Breast epithelium (tissue), 4 donors: ENCODE measurements at regions not wholly inside any gene's neighbourhood (a gene's known extent, or its start where the extent isn't known, plus 50 kb on each side); places are given as distances from the start of the nearest gene placed in this dataset.

Source experiments
- DNase-seq, 2 donors: peaks; one replicate each; pipeline ENCODE4 v3.0.0-alpha.2; 2019; ENCODE audit warnings: low spot score in 2 of 2
- H3K27ac ChIP-seq, 2 donors: fragments of 200-600 bp; sonication (generic) in 1 of 2; one replicate each; pipeline ENCODE4 v1.5.1; 2016 to 2019; ENCODE audit warnings: mild to moderate bottlenecking in 1 of 2
- H3K27me3 ChIP-seq, 2 donors: fragments of 200-600 bp; sonication (generic) in 1 of 2; one replicate each; pipeline versions ENCODE4 v1.5.1 to v1.6.0; 2017 to 2019; ENCODE audit warnings: control low read depth in 1 of 2, mild to moderate bottlenecking in 1 of 2
- H3K36me3 ChIP-seq: fragments of 200-600 bp; one replicate; pipeline ENCODE4 v1.5.1; 2019
- H3K4me1 ChIP-seq, 2 donors: fragments of 200-600 bp; sonication (generic); one replicate each; pipeline ENCODE4 v1.5.1; 2016 to 2019; ENCODE audit warnings: control low read depth in 1 of 2
- H3K4me3 ChIP-seq, 3 donors: fragments of 200-600 bp; sonication (generic); 1 replicate in 2 of 3; 2 replicates in 1 of 3; pipeline ENCODE4 v1.5.1; 2016 to 2019; ENCODE audit warnings: mild to moderate bottlenecking in 3 of 3, moderate library complexity in 2 of 3
- H3K9me3 ChIP-seq, 2 donors: fragments of 200-600 bp; sonication (generic) in 1 of 2; one replicate each; pipeline ENCODE4 v1.5.1; 2016 to 2019; ENCODE audit warnings: control low read depth in 1 of 2
- POLR2A ChIP-seq: fragments of 450-650 bp; IDR thresholded peaks from one replicate; pipeline ENCODE4 v1.6.1; 2016; ENCODE audit warnings: antibody characterized with exemption, mild to moderate bottlenecking, moderate library complexity
- POLR2AphosphoS5 ChIP-seq, 3 donors: sonication (generic); formaldehyde crosslinking; IDR thresholded peaks; one replicate each; pipeline ENCODE4 v1.6.1; 2017; ENCODE audit warnings: antibody characterized with exemption in 3 of 3
- intact Hi-C: fragments of 100-400 bp; cut with DNase I; formaldehyde crosslinking; loops from one replicate; pipeline ENCODE4 v1.15.1; 2023; ENCODE audit warnings: low total_unique reads
- TF ChIP-seq, protein P1 (sequence below), 3 donors: fragments of 450-650 bp; IDR thresholded peaks; one replicate each; pipeline ENCODE4 v1.5.1; 2016 to 2017; ENCODE audit warnings: antibody characterized with exemption in 3 of 3, mild to moderate bottlenecking in 3 of 3, moderate library complexity in 3 of 3

DNA sequence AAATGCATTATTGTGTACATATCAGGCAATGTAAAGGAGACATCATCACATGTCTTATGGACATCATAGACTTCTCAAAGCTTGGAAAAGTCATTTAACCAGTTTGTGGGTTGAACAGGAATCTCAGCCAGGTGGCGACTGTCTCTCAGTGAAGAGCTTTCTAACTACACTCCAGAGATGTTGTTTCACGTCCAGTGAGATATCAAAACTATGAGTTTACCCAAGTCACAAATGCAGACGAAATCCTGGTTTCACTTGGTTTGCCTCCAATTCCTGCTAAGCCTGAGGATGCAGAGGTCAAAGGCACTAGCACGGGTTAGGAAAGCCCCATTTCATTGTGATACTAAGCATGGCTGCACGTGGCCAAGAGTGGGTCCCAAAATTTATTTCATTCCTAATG is 384.5 kb upstream of the MEIS1 start:
- no peaks in the 10 kb centered on the region for H3K4me1 ChIP-seq
- no peaks in the 10 kb centered on the region for H3K36me3 ChIP-seq
- DNase-seq = no peak
- H3K9me3 ChIP-seq = no peaks in the 10 kb centered on the region
- no peak overlapping the region for H3K4me3 ChIP-seq
- no peaks in the 10 kb centered on the region for H3K27me3 ChIP-seq
- TF ChIP-seq POLR2AphosphoS5 (IDR thresholded peaks at IDR 0.05) = no peak
- H3K27ac ChIP-seq = no peak overlapping the region
- intact Hi-C loops = no loop called here

DNA sequence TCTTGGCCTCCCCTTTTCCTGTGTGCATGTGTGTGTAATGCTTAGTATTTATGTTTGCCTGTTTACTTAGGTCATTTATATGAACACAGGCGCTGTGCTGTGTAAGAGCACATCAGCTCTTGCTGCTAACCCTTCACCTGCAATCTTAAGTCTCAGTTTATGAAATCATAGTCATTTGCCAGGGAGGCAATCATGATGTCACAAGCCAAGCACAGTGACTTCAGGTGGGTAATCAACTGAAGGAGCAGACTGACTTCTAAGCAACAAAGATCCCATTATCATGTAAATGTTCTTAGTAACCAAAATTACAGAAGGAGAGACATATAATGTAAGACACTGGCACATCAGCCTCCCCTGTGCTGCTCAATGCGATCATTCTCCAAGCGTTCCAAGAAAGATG is 386.3 kb upstream of the MEIS1 start:
- Histone ChIP-seq H3K4me3 (no peak overlapping the region), H3K36me3 (no peaks in the 10 kb centered on the region), H3K27ac (no peak overlapping the region), H3K4me1 (no peaks in the 10 kb centered on the region), H3K9me3 (no peaks in the 10 kb centered on the region), H3K27me3 (no peaks in the 10 kb centered on the region)
- TF ChIP-seq, protein P1, sequence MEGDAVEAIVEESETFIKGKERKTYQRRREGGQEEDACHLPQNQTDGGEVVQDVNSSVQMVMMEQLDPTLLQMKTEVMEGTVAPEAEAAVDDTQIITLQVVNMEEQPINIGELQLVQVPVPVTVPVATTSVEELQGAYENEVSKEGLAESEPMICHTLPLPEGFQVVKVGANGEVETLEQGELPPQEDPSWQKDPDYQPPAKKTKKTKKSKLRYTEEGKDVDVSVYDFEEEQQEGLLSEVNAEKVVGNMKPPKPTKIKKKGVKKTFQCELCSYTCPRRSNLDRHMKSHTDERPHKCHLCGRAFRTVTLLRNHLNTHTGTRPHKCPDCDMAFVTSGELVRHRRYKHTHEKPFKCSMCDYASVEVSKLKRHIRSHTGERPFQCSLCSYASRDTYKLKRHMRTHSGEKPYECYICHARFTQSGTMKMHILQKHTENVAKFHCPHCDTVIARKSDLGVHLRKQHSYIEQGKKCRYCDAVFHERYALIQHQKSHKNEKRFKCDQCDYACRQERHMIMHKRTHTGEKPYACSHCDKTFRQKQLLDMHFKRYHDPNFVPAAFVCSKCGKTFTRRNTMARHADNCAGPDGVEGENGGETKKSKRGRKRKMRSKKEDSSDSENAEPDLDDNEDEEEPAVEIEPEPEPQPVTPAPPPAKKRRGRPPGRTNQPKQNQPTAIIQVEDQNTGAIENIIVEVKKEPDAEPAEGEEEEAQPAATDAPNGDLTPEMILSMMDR (IDR thresholded peaks at IDR 0.05) = no peak
- TF ChIP-seq POLR2A = no peak
- no peak for TF ChIP-seq POLR2AphosphoS5 (IDR thresholded peaks at IDR 0.05)
- intact Hi-C loops = no loop called here
- no peak for DNase-seq

DNA sequence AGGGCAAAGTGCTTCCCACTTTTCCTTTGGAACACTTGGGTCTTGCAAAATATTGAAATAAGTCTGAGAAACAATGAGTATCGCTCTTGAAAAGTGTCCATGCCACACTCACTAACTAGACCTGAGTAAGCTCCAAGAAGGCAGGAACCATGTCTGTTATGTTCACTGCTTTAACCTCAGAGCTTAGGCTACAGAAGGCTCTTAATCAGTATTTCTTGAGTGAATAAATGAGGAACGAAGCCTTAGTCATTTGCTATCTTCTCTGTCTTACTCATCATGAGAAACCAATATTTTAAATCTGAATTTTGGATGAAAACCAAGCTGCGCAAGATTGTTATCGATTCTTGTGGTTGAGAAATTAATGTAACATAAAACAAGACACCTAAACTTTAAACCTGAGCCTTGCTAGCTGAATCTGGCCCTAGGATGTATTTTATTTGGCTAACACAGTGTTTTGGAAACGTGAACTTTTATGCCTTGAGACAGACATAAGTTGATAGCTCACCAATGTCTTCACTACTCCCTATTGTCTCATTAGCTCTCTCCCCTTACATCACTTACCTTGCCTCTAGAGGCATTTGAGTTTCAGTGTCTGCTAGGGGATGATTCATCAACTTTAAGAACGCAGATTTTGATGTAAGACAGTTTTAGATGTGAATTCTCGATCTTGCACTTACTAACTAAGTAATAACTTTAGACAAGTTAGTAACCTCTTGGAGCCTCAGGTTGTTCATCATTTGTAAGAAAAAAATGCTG is 392.8 kb upstream of the MEIS1 start:
- Histone ChIP-seq H3K27ac (no peak overlapping the region), H3K27me3 (no peaks in the 10 kb centered on the region), H3K36me3 (no peaks in the 10 kb centered on the region), H3K9me3 (no peaks in the 10 kb centered on the region), H3K4me1 (no peaks in the 10 kb centered on the region), H3K4me3 (no peak overlapping the region)
- intact Hi-C loops = no loop called here
- TF ChIP-seq POLR2A (no peak), POLR2AphosphoS5 (IDR thresholded peaks at IDR 0.05) (no peak)
- TF ChIP-seq, protein P1 (IDR thresholded peaks at IDR 0.05) = no peak
- no peak for DNase-seq

DNA sequence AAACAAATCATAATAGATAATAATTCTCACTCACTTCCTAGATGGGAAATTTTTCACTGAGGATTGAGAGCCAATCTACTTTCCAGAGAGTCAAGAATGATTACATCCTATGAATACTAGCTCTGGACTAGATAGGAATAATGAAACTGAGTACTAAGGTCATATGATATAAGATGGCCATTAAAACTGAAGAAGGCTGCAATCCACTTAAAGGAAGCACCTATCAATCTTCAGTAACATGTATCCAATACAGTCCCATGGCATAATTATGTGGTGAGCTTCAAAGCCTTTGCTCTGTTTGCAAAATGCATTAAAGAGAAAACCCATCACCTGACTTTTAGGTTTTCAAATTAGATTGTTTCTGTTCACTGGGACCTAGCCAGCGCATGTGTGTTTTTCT is 398.0 kb upstream of the MEIS1 start:
- Histone ChIP-seq H3K36me3 (no peaks in the 10 kb centered on the region), H3K9me3 (no peaks in the 10 kb centered on the region), H3K4me3 (no peak overlapping the region), H3K27ac (no peak overlapping the region), H3K4me1 (no peaks in the 10 kb centered on the region), H3K27me3 (no peaks in the 10 kb centered on the region)
- TF ChIP-seq, protein P1 (IDR thresholded peaks at IDR 0.05) = no peak
- no peak for TF ChIP-seq POLR2A
- intact Hi-C loops = no loop called here
- no peak for DNase-seq

DNA sequence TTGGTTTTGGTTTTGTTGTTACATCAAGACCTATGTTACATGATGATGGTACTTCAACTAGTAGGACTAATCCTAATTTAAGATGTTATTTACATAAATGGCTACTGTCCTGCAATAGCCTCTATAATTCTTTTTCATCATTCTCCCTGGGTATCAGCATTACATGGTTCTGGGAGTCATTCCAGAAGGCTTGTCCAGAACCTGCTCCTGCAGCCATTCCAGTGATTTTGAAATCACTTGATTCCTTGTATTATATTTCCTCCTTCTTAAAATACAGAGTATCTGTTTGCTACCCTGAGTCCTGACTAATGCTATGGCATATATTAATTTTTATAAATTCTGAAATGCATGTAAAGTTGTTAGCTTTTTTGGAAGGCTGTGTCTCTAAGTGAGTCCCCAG is 400.5 kb upstream of the MEIS1 start:
- TF ChIP-seq POLR2AphosphoS5 (IDR thresholded peaks at IDR 0.05) = no peak
- no peak for TF ChIP-seq POLR2A
- H3K9me3 ChIP-seq = no peaks in the 10 kb centered on the region
- no peaks in the 10 kb centered on the region for H3K4me1 ChIP-seq
- no peak overlapping the region for H3K4me3 ChIP-seq
- H3K27me3 ChIP-seq = no peaks in the 10 kb centered on the region
- no peak overlapping the region for H3K27ac ChIP-seq
- H3K36me3 ChIP-seq = no peaks in the 10 kb centered on the region
- intact Hi-C loops = no loop called here
- no peak for DNase-seq

DNA sequence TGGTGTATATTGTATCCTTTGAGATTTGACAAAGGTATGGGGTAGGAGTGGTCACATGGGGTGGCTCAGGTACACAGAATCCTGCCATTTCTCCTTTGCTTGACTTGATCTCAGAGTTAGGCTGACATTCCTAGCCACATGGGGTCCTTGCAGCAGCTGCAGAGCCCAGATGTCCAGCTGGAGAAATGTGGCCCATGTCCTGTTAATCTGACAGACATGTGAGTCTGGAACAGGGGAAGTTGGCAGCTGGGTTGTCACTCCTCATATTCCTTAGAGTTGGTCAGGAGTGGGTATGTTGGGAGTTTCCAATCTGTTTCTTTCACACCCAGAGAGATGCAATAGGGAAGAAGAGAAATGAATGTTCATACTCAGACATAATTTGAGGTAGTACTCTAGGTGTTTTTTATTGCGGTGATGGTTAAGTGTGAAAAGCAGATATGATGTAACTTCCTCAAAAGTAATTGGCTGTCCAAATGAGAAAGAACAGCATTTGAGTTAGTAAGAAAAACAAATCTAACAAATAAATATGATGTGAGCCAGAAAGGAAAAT is 402.6 kb upstream of the MEIS1 start:
- Histone ChIP-seq H3K27me3 (no peaks in the 10 kb centered on the region), H3K4me3 (no peak overlapping the region), H3K36me3 (no peaks in the 10 kb centered on the region), H3K4me1 (no peaks in the 10 kb centered on the region), H3K9me3 (no peaks in the 10 kb centered on the region), H3K27ac (no peak overlapping the region)
- no peak for DNase-seq
- TF ChIP-seq POLR2A = no peak
- TF ChIP-seq, protein P1 (IDR thresholded peaks at IDR 0.05) = no peak
- intact Hi-C loops = no loop called here
